GM12801 (cell line): ENCODE measurements at regions not wholly inside any gene's neighbourhood (a gene's known extent, or its start where the extent isn't known, plus 50 kb on each side); places are given as distances from the start of the nearest gene placed in this dataset.
A peak's percentile ranks its signal among the peaks of the same experiment; 100 is the strongest.

Experiments
- TF ChIP-seq, protein P1 (sequence below): IDR thresholded peaks from one replicate; pipeline ENCODE4 v1.5.1; 2011; ENCODE audit warnings: control low read depth; ENCODE audit not compliant: insufficient read length; ENCODE audit errors: extremely low read depth

DNA sequence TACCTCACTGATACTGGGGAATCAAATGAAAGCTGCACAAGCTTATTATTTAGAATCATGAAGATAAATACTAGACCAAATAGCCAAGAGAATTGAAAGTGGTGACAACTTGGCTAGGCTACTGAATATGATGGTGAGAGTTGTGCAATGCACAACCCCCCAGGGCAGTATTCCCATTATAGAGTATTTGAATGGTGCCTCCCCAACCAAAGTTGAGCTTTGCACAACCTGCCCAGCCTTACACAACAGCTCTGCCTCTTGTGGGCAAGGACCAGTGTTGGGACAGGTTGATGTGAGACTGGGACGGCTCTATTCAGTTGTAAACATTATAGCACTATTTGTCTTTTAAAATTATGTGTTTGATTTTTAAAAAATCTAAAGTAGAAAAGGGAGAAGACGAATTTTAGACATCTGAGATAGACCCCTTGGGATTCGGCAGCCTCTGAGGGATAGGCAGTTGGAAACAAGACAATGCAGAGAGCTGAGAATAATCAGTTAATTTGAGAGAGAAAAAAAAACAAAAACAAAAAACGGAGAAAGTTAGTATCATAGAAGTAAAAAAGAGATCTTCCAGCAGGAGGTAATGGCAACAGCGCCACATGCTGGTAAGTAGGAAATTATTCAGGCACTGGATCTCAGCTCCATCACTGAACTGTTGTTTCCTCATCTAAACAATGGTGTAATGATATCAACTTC lies 91.0 kb upstream of the KCNA3 start:
- TF ChIP-seq, protein P1, sequence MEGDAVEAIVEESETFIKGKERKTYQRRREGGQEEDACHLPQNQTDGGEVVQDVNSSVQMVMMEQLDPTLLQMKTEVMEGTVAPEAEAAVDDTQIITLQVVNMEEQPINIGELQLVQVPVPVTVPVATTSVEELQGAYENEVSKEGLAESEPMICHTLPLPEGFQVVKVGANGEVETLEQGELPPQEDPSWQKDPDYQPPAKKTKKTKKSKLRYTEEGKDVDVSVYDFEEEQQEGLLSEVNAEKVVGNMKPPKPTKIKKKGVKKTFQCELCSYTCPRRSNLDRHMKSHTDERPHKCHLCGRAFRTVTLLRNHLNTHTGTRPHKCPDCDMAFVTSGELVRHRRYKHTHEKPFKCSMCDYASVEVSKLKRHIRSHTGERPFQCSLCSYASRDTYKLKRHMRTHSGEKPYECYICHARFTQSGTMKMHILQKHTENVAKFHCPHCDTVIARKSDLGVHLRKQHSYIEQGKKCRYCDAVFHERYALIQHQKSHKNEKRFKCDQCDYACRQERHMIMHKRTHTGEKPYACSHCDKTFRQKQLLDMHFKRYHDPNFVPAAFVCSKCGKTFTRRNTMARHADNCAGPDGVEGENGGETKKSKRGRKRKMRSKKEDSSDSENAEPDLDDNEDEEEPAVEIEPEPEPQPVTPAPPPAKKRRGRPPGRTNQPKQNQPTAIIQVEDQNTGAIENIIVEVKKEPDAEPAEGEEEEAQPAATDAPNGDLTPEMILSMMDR = peak; percentile 33

DNA sequence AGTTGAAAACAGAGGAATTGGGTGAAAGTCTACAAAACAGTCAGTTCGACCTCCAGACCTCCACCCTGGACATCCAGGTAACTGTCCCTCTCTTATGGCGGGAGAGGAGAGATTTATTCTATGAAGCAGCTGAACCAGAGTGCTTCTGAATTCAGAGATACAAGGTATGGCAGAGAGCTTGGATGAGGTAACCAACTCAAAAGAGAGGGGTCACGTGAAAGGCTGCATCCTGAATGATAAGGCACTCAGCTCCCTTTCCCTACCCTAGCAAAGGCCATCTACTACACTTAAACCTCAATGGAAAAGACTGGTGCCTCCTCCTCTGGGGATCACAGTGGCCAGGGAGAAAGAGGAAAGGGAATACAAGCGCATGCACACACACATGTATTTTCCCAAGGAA lies 88.4 kb upstream of the KCNA3 start:
- TF ChIP-seq, protein P1 = no peak

DNA sequence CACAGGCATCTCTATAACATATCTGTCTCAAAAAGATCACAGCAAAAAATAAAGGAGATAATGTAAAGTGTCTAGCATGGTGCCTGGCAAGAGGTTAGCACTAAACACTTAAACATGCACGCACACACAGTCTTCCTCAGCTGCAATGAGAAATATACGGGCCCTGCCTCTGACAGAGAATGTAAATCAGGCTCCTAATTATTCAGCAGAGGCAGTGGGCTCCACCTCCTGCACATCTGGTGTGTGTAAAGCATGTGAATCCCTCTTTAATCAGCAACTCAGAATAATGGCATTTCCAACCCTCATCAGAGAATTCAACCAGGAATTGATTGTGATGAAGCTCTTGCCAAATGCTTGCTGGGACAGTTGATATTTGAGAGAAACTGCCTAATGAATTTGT lies 85.6 kb upstream of the KCNA3 start:
- TF ChIP-seq, protein P1 = no peak

DNA sequence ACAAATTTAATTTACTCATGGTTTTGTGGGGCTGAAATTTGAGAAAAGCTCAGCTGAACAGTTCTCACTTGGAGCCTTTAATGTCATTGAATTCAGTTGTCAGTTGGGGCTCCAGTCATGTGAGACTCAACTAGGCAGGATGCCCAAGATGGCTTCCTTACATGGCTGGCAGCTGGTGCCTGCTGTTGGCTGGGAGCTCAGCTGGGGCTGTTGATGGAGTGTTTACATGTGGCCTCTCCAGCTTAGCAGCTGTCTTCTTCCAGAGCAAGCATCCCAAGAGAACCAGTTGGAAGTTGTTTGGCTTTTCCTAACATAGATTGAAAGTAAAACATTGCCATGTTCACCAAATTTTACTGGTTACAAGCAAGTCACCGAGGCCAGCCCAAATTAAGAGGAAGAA lies 81.8 kb upstream of the KCNA3 start:
- TF ChIP-seq, protein P1 = no peak

DNA sequence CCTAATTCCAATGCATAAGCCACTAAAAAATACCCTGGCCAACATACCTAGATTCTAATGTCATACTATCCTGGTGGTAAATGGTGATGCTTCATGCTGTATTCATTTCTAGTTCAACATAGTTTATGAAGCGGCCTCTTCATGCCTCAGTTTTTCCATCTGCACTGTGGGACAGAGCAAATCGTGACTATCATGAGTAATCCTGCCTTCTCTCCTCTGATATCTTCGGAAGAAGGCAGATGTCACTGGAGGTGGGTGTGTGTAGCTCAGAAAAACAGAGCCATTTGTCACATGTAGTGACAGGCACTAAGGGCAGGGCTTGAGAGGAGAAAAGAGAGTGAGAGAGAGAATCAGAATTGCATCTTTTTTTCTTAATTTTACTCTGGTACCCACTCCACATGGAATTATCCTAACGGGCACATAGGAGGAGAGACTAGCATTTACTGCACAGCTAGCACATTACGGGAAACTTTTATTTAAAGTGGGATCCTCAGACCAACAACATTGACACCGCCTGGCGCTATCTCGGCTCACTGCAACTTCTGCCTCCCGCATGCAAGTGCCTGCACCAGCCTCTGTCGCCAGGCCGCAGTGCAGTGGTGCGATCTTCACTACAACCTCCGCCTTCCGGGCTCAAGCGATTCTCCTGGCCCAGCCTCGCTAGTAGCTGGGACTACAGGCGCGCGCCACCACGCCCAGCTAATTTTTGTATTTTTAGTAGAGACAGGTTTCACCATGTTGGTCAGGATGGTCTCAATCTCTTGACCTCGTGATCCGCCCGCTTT lies 78.4 kb upstream of the KCNA3 start:
- TF ChIP-seq, protein P1 = no peak

DNA sequence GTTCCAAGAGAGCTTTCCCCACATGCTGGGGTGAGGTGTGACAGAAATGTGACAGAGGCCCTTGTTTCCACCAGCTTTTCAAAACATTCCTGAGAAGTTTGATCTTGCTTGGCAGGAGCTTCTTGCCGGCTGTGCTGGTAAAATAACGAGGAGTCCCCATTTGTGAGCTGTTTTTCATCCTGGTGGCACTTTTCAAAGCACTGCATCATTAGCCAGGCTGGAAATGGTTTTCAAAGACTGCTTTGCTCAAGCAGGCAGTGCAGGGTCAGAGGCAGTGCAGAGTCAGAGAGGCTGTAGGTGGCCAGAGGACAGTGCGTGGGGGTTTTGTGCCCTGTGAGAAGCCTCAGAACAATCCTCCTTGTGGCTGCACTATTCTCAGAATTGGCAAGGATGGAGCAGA lies 75.8 kb upstream of the KCNA3 start:
- TF ChIP-seq, protein P1 = no peak

DNA sequence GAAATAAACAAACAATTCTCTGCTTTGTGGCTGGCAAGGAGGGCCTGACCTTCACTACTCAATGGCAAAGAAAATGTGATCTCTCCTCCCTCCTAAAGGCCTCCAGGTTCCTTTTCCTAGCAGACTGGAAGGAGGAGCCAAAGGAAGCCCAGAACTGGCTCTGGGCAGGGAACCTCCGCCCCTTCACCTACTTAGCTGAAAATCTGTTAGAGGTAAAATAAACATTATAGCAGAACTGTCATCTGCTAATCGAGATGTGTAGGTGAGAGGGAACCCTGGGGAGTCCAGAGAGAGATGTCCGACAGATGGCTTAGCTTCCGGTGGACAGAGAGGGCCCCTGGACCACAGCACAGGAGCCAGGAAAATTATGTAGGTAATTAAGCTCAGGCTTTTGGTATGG lies 75.2 kb upstream of the KCNA3 start:
- TF ChIP-seq, protein P1 = no peak
